GM12872 (cell line): ENCODE measurements at regions not wholly inside any gene's neighbourhood (a gene's known extent, or its start where the extent isn't known, plus 50 kb on each side); places are given as distances from the start of the nearest gene placed in this dataset.

Experiments
- CTCF ChIP-seq: IDR thresholded peaks from 3 replicates; pipeline ENCODE4 v1.5.1; 2011; ENCODE audit warnings: low read depth, mild to moderate bottlenecking, low read length, moderate library complexity; ENCODE audit not compliant: insufficient read depth

GRCh38 chr3:178479446-178479845 lies 56.8 kb upstream of the KCNMB2 start:
- no peak for TF ChIP-seq CTCF

- no peak for TF ChIP-seq CTCF
Measured at GRCh38 chr3:178479860-178480259, 56.4 kb upstream of the KCNMB2 start.

- no peak for TF ChIP-seq CTCF
Measured at GRCh38 chr3:178480274-178480673, 56.0 kb upstream of the KCNMB2 start.

GRCh38 chr3:178480795-178481194 lies 55.4 kb upstream of the KCNMB2 start:
- no peak for TF ChIP-seq CTCF

GRCh38 chr3:178482981-178483380 lies 53.3 kb upstream of the KCNMB2 start:
- TF ChIP-seq CTCF: no peak

GRCh38 chr3:178483704-178484103 lies 52.5 kb upstream of the KCNMB2 start:
- TF ChIP-seq CTCF: no peak

- no peak for TF ChIP-seq CTCF
Measured at GRCh38 chr3:178485756-178486155, 50.5 kb upstream of the KCNMB2 start.
